Natural killer cell (primary cell): ENCODE measurements at regions not wholly inside any gene's neighbourhood (a gene's known extent, or its start where the extent isn't known, plus 50 kb on each side); places are given as distances from the start of the nearest gene placed in this dataset.

Source experiments
- ATAC-seq, 3 donors: fragments of 150-1000 bp in 2 of 3; fragments of 200-7000 bp in 1 of 3; cut with Tn5 transposase; 1 replicate in 1 of 3; 2 replicates in 2 of 3; pipeline ENCODE4 v1.10.0; 2021; ENCODE audit warnings: mild to moderate bottlenecking in 2 of 3, moderate library complexity in 2 of 3
- DNase-seq, 2 donors: peaks; one replicate each; pipeline versions ENCODE4 v3.0.0 to v3.0.0-alpha.2; 2013 to 2021; ENCODE audit warnings: mixed read lengths in 1 of 2
- H3K27ac ChIP-seq: one replicate; pipeline ENCODE4 v1.5.1; 2013; ENCODE audit warnings: mild to moderate bottlenecking, low read length
- H3K27me3 ChIP-seq: one replicate; pipeline ENCODE4 v1.6.1; 2013; ENCODE audit warnings: low read length; ENCODE audit not compliant: control insufficient read depth, insufficient read depth
- H3K36me3 ChIP-seq: one replicate; pipeline ENCODE4 v1.6.1; 2013; ENCODE audit warnings: low read length; ENCODE audit not compliant: control insufficient read depth, insufficient read depth
- H3K4me1 ChIP-seq: one replicate; pipeline ENCODE4 v1.6.1; 2013; ENCODE audit warnings: low read length; ENCODE audit not compliant: control insufficient read depth, insufficient read depth
- H3K4me3 ChIP-seq: one replicate; pipeline ENCODE4 v1.5.1; 2013; ENCODE audit warnings: low read length
- H3K9me3 ChIP-seq: one replicate; pipeline ENCODE4 v1.6.1; 2013; ENCODE audit warnings: low read length; ENCODE audit not compliant: control insufficient read depth, insufficient read depth
- H3K27ac Mint-ChIP-seq, 2 donors: one replicate each; pipeline ENCODE4 v1.8.0; 2022; ENCODE audit warnings: mild to moderate bottlenecking in 2 of 2, mixed read lengths in 2 of 2, moderate library complexity in 1 of 2
- H3K27me3 Mint-ChIP-seq, 2 donors: one replicate each; pipeline ENCODE4 v1.8.0; 2022; ENCODE audit warnings: low read depth in 2 of 2, mixed read lengths in 2 of 2
- H3K36me3 Mint-ChIP-seq: one replicate; pipeline ENCODE4 v1.8.0; 2022; ENCODE audit warnings: mixed read lengths
- H3K4me1 Mint-ChIP-seq, 2 donors: one replicate each; pipeline ENCODE4 v1.8.0; 2022; ENCODE audit warnings: mixed read lengths in 2 of 2
- H3K4me3 Mint-ChIP-seq: one replicate; pipeline ENCODE4 v1.8.0; 2022; ENCODE audit warnings: mild to moderate bottlenecking, moderate library complexity, mixed read lengths
- H3K9me3 Mint-ChIP-seq, 2 donors: one replicate each; pipeline ENCODE4 v1.8.0; 2022; ENCODE audit warnings: mixed read lengths in 2 of 2
- CTCF ChIP-seq: fragments of 200-600 bp; IDR thresholded peaks from one replicate; pipeline ENCODE4 v1.8.0; 2022; ENCODE audit warnings: antibody characterized with exemption
- WGBS: methylation state at CpG from one replicate; pipeline ENCODE4 v1.1.7; 2013; ENCODE audit warnings: missing lambda C conversion rate; ENCODE audit not compliant: insufficient coverage; 5-methylcytosine and 5-hydroxymethylcytosine counted together
- intact Hi-C: fragments of 100-400 bp; cut with micrococcal nuclease; formaldehyde crosslinking; loops from one replicate; pipeline ENCODE4 v1.14.2; 2022

GRCh38 chr4:54571293-54572151, 86.2 kb upstream of the KIT start:
- Histone ChIP-seq H3K4me3 (no peak overlapping the region), H3K4me1 (peaks cover 5% of the 10 kb centered on the region), H3K27me3 (peaks cover 4% of the 10 kb centered on the region), H3K36me3 (no peaks in the 10 kb centered on the region), H3K9me3 (no peaks in the 10 kb centered on the region), H3K27ac (no peak overlapping the region)
- ATAC-seq (no peak), DNase-seq (no peak)
- H3K4me1 Mint-ChIP-seq = peaks cover 5% of the 10 kb centered on the region in 2 donors
- H3K27ac Mint-ChIP-seq = no peak overlapping the region
- no peaks in the 10 kb centered on the region for H3K9me3 Mint-ChIP-seq
- peaks cover 8 to 15% of the 10 kb centered on the region in 2 donors for H3K27me3 Mint-ChIP-seq
- no peak overlapping the region for H3K4me3 Mint-ChIP-seq
- 90% methylated on average over 11 of the region's 12 CpGs for WGBS
- intact Hi-C loops = no loop called here
- no peaks in the 10 kb centered on the region for H3K36me3 Mint-ChIP-seq
- TF ChIP-seq CTCF = no peak

GRCh38 chr4:54572152-54572542, 85.6 kb upstream of the KIT start:
- Histone ChIP-seq H3K4me3 (no peak overlapping the region), H3K27me3 (peaks cover 4% of the 10 kb centered on the region), H3K27ac (no peak overlapping the region), H3K9me3 (no peaks in the 10 kb centered on the region), H3K4me1 (no peaks in the 10 kb centered on the region), H3K36me3 (no peaks in the 10 kb centered on the region)
- Mint-ChIP-seq H3K9me3 (no peaks in the 10 kb centered on the region), H3K4me3 (no peak overlapping the region), H3K27me3 (peaks cover 8 to 15% of the 10 kb centered on the region in 2 donors), H3K36me3 (no peaks in the 10 kb centered on the region), H3K4me1 (no peaks in the 10 kb centered on the region), H3K27ac (no peak overlapping the region)
- DNase-seq = no peak
- intact Hi-C loops = no loop called here
- no peak for TF ChIP-seq CTCF
- no peak for ATAC-seq

- no peak for DNase-seq
- no peaks in the 10 kb centered on the region for H3K36me3 ChIP-seq
- peaks cover 8 to 22% of the 10 kb centered on the region in 2 donors for H3K27me3 Mint-ChIP-seq
- no peak overlapping the region for H3K4me3 ChIP-seq
- 80% methylated on average over 1 of the region's 1 CpG for WGBS
- no peak overlapping the region for H3K27ac Mint-ChIP-seq
- no peaks in the 10 kb centered on the region for H3K4me1 ChIP-seq
- H3K4me1 Mint-ChIP-seq = no peaks in the 10 kb centered on the region
- H3K9me3 ChIP-seq = no peaks in the 10 kb centered on the region
- no peak overlapping the region for H3K27ac ChIP-seq
- no peak overlapping the region for H3K4me3 Mint-ChIP-seq
- TF ChIP-seq CTCF = no peak
- no peaks in the 10 kb centered on the region for H3K9me3 Mint-ChIP-seq
- no peaks in the 10 kb centered on the region for H3K36me3 Mint-ChIP-seq
- no peak for ATAC-seq
- intact Hi-C loops = no loop called here
- H3K27me3 ChIP-seq = no peaks in the 10 kb centered on the region
These were observed 83.3 kb upstream of the KIT start for GRCh38 chr4:54574500-54574899.

- ATAC-seq = no peak
- Histone ChIP-seq H3K36me3 (no peaks in the 10 kb centered on the region), H3K9me3 (no peaks in the 10 kb centered on the region), H3K4me3 (no peak overlapping the region), H3K27ac (no peak overlapping the region), H3K27me3 (no peaks in the 10 kb centered on the region), H3K4me1 (no peaks in the 10 kb centered on the region)
- DNase-seq = no peak
- Mint-ChIP-seq H3K4me1 (no peaks in the 10 kb centered on the region), H3K27ac (no peak overlapping the region), H3K36me3 (no peaks in the 10 kb centered on the region), H3K27me3 (peaks cover 4 to 21% of the 10 kb centered on the region in 2 donors), H3K9me3 (no peaks in the 10 kb centered on the region), H3K4me3 (no peak overlapping the region)
- 90% methylated on average over 2 of the region's 2 CpGs for WGBS
- TF ChIP-seq CTCF = no peak
- intact Hi-C loops = no loop called here
These were observed 81.8 kb upstream of the KIT start for GRCh38 chr4:54575919-54576318.
